GM18951 (cell line): ENCODE measurements at regions not wholly inside any gene's neighbourhood (a gene's known extent, or its start where the extent isn't known, plus 50 kb on each side); places are given as distances from the start of the nearest gene placed in this dataset.
"Not testable (repeated sequence)": the region's sequence is repeated elsewhere in the genome, so short reads cannot be mapped to it uniquely, and the experiment has no call there.

Experiments used
- POLR2A ChIP-seq: IDR thresholded peaks from 4 replicates; pipeline ENCODE4 v1.6.1; 2011; ENCODE audit warnings: mild to moderate bottlenecking; ENCODE audit not compliant: insufficient read length, insufficient read depth; ENCODE audit errors: extremely low read depth
- in situ Hi-C: fragments of 300-500 bp; cut with MboI; formaldehyde crosslinking; loops from one replicate; pipeline ENCODE4 v1.12.0; 2022; ENCODE audit warnings: low sequenced_read_pairs, mixed read lengths, inconsistent platforms; ENCODE audit not compliant: unreplicated experiment

DNA sequence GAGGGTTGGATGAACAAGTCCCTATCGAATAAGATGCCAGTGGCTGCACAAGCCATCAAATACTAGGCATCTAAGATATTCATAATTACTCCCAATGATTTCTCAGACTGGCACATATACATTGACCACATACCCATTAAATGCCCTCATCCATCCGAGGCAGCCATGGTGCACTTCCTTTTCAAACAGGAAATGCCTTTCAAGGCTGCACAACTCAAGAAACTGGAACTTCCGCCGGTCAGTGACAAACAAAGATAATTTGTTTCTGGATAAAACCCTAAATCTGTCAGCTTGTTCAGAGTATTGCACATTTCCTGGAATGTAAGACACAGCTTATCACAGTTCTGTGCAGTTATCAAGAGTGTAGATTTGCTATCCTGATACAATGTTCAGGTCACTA lies 203.7 kb downstream of the RMST start:
- in situ Hi-C loops = no loop called here
- no peak for TF ChIP-seq POLR2A

DNA sequence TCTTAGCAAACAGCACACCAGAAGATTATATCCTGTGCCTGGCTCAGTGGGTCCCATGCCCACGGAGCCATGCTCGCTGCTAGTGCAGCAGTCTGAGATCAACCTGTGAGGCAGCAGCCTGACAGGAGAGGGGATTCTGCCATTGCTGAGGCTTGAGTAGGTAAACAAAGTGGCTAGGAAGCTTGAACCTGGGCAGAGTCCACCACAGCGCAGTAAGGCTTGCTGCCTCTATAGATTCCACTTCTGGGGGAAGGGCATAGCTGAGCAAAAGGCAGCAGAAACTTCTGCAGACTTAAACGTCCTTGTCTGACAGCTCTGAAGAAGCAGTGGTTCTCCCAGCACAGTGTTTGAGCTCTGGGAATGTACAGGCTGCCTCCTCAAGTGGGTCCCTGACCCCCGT lies 210.3 kb downstream of the RMST start:
- in situ Hi-C loops = no loop called here
- no peak for TF ChIP-seq POLR2A

DNA sequence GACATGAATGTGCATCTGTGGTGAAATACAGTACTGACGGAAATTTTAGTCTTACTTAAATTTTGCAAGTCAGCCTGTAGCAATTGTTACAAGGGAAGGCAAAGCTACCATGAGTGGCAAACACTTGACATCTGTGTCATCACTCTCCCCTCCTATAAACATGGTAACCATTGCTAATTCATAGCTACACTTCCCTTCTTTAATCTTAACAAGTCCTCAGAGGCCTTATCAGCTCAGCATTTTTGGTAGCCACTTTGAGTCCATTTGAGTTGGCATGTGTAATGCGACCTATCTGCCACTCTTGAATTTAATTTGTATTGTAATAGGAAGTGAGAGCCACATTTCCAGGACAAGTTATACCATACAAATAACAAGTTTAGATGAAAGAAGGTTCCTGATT lies 218.1 kb downstream of the RMST start:
- no peak for TF ChIP-seq POLR2A
- in situ Hi-C loops = no loop called here

DNA sequence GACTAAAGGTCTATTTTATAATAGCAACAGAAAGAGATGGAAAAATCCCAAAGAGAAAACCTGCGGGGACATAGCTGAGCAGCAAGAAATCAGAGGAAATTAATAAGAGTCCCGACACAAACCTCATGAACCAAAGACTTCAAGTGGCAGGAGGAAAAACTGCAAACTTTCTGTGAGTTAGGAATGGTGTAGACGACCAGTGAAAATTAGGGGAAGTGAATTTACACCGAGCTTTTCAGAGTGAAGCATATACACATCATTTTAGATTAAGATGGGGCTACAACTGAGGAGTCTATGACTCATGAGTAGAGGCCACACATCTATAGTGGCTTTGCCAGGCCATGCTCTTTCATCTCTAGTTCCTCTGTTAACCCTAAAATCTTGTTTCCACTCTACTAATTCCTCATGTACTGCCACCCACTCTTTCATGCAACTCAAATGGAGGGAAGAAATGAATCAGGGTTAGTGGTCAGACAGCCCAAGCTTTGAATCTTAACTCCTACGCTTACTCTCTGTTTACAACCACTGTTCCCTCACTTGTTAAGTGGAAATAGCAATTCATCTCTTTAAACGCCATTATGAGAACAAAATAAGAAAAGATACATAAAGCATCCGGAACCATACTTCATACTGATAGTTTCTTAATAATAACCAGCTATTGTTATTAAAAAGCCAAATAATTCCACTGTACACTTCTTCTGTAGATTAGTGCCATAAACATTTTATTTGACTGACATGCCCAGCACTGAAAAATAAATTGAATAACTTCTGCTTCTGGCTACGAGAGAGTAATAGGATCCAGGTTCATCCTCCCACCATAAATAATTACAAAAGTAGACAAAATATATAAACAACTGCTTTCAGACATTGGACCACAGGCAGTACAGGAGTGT lies 219.3 kb downstream of the RMST start:
- in situ Hi-C loops = no loop called here
- TF ChIP-seq POLR2A = no peak

DNA sequence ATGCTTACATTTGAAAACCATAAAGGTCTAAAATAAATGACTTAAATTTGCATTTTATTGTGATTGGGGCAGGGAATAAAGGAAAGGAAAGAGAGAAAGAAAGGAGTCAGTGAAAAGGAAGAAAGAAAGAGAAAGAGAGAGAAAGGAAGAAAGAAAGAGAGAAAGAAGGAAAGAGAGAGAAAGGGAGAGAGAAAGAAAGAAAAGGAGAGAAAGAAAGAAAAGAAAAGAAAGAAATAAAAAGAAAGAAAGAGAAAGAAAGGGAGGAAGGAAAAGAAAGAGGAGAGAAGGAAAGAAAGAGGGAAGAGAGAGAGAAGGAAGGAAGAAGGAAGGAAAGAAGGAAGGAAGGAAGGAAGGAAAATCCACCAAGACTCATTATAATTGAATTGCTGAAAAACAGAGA lies 222.8 kb downstream of the RMST start:
- in situ Hi-C loops = no loop called here
- no peak for TF ChIP-seq POLR2A

DNA sequence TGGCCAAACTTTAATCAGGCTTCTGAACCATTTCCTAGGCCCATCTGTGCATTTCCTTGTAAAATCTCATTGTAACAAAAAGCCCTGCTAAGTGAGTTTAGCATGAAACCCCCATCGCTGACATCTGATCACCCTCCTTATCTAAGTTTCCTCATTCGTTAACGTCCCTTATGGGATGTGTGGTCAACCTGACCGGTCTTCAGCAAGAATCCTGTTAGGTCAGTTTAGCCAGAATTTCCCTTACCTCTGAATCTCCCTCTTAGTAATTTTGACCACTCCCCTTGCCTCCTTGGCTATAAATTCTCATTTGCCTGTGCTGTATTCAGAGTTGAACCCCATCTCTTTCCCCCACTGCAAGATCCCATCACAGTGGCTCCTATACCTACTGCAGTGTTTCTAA lies 239.3 kb downstream of the RMST start:
- TF ChIP-seq POLR2A = no peak
- in situ Hi-C loops = no loop called here

DNA sequence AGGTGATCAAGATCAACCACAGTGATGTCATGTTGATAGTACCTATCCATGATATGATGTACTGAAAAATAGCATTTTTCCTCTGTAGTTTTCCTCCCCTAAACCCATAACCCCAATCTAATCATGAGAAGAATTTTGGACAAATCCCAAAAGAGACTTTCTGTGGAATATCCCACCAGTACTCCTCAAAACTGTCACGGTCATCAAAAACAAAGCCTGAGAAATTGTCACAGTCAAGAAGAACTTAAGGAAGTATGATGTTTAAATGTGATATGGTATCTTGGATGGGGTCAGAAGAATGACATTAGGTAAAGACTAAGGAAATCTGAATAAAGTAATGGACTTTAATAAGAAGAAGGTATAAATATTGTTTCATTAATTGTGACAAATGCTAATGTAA lies 248.8 kb downstream of the RMST start:
- TF ChIP-seq POLR2A = no peak
- in situ Hi-C loops = no loop called here

DNA sequence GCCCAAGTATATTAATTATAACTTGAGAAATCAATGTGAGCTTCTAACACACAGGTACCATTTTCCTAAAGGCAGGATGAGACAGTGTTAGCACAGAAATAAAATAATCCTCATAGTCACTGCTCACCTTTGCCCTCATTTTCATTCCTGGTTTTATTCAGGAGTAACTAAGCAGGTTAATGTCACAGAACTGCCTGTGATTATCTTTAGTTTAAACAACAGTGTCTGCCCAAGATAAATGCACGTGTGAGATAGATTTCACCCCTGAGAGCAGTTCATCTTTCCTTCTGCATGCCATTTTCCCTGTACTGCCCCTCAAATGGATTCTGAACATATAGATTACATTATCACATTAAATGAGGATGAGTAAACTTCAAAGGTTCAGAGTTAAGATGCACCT lies 250.7 kb downstream of the RMST start:
- in situ Hi-C loops = no loop called here
- no peak for TF ChIP-seq POLR2A

DNA sequence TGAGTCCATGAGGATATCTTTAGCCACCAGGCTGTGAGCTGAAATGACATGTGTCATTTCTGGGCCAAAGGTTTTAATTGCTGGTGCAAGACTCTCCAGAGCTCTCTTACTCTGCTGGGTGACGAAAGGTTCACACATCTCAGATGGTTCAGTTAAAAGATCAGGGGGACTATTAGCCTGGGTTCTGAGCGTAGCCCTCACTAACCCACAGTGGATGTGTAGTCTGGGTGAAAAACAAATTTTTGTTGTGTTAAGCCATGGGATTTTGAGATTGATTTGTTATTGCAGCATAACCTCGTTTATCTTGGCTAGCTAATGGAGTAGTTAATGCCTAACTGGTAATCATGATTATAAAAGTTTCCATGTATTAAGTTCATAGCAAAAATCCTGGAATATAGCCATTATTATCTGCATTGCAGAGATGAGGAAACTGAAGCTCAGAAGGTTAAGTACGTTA lies 251.5 kb downstream of the RMST start:
- TF ChIP-seq POLR2A = no peak

DNA sequence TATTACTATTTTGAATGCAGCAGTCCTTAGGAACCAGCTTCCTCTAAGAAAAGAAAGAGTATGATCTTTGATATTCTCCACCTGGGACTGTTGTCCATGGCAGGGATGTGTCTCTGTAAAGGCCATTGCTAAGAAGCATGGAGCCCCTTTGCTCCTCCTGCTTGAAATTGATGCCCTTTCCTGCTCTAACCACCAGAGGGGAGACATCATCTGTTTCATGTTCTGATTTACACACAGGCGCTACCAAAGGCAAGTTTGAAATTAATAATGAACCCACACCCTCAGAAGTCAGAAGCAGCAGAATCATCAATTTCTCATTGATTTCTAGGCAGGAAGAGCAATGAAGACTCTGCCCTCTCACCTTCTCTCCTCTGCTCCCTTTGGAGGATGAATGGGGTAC lies 253.8 kb downstream of the RMST start:
- TF ChIP-seq POLR2A = no peak
- in situ Hi-C loops = no loop called here

More for the DNA sequence above, 251.5 kb downstream of the RMST start:
- in situ Hi-C loops = no loop called here

DNA sequence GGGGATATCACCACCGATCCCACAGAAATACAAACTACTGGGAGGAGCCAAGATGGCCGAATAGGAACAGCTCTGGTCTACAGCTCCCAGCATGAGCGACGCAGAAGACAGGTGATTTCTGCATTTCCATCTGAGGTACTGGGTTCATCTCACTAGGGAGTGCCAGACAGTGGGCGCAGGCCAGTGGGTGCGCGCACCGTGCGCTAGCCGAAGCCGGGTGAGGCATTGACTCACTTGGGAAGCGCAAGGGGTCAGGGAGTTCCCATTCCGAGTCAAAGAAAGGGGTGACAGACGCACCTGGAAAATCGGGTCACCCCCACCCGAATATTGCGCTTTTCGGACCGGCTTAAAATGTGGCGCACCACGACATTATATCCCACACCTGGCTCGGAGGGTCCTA lies 261.2 kb downstream of the RMST start:
- in situ Hi-C loops = not testable (repeated sequence)

DNA sequence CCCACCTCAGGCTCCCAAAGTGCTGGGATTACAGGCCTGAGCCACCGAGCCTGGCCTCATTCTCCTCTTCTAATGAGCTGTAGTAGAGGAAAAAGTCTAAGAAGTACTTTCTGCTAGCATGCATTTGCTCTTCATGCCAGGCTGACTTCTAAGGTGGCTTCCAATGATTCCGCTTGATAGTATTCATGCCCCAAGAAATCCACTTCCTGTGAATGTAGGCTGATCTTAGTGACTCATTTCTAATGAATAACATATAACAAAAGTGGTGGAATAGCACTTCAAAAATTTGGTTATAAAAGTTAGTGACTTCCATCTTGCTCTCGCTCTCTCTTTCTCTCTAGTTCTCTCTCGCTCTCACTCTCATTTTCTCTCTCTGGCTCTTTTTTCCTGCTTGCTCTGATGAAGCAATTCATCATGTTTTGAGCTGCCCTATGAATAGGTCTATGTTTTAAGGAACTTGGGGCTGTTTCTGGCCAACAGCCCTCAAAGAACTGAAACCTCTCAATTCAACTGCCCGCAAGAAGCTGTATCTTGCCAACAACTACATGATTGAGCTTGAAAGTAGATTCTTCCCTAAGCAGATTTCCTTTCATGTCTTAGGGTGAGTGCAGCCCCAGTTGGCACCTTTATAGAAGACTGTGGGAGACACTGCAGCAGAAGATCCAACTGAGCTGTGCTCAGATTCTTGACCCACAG lies 282.9 kb downstream of the RMST start:
- TF ChIP-seq POLR2A = no peak
- in situ Hi-C loops = no loop called here

DNA sequence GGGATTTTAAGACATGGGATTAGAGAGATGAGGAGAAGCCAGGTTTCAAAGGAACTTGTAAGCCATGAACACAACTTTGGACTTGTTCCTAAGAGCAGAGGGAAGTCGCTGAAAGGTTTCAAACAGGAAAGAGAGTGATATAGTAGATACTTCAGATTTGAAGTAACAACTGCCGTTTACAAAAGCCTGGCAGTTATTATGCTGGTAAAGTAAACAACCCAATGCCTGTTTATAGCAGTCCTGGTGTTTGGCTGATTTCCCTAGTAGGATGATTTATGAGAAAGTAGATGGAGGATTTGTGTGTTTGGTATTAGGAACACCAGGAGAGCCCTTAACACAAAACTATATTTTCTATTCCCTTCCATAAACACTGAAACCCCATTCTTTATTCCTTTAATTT lies 285.7 kb downstream of the RMST start:
- TF ChIP-seq POLR2A = no peak
- in situ Hi-C loops = no loop called here

DNA sequence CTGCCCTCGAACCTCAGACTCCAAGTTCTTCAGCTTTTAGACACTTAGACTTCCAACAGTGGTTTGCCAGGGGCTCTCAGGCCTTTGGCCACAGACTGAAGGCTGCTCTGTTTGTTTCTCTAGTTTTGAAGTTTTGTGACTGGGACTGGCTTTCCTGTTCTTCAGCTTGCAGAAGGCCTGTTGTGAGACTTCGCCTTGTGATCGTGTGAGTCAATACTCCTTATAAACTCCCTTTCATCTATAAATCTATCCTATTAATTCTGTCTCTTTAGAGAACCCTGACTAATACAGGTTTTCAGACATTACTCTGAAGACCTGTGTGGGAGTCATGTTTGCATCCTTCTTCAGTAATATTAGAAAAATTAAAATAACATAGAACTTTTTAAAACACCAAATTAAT lies 289.1 kb downstream of the RMST start:
- in situ Hi-C loops = no loop called here
- no peak for TF ChIP-seq POLR2A
